Activated CD8-positive, alpha-beta T cell treated with anti-CD3 and anti-CD28 coated beads for 36 hours (primary cell): ENCODE measurements at regions not wholly inside any gene's neighbourhood (a gene's known extent, or its start where the extent isn't known, plus 50 kb on each side); places are given as distances from the start of the nearest gene placed in this dataset.

ENCODE experiments used
- ATAC-seq: fragments of 200-7000 bp; cut with Tn5 transposase; one replicate; pipeline ENCODE4 v1.10.0; 2021; ENCODE audit warnings: mild to moderate bottlenecking, moderate library complexity
- CTCF ChIA-PET: fragments of 350-600 bp; sonication (Branson Sonifier 250); formaldehyde crosslinking; loops from one replicate; lab custom pipeline; 2021; ENCODE audit warnings: antibody characterized with exemption; lab: Charles Lee
- POLR2A ChIA-PET: fragments of 350-600 bp; sonication (Branson Sonifier 250); formaldehyde crosslinking; loops from one replicate; lab custom pipeline; 2021; ENCODE audit warnings: antibody characterized with exemption; lab: Charles Lee
- DNase-seq: peaks from one replicate; pipeline ENCODE4 v3.0.0-alpha.2; 2020
- H3K27ac Mint-ChIP-seq: one replicate; pipeline ENCODE4 v1.8.0; 2021; ENCODE audit warnings: mild to moderate bottlenecking, mixed read lengths
- H3K27me3 Mint-ChIP-seq: one replicate; pipeline ENCODE4 v1.8.0; 2021; ENCODE audit warnings: mixed read lengths
- H3K36me3 Mint-ChIP-seq: one replicate; pipeline ENCODE4 v1.8.0; 2021; ENCODE audit warnings: low read depth, mixed read lengths
- H3K4me1 Mint-ChIP-seq: one replicate; pipeline ENCODE4 v1.8.0; 2021; ENCODE audit warnings: low read depth, mixed read lengths
- H3K4me3 Mint-ChIP-seq: one replicate; pipeline ENCODE4 v1.8.0; 2021; ENCODE audit warnings: mild to moderate bottlenecking, moderate library complexity, mixed read lengths
- H3K9me3 Mint-ChIP-seq: one replicate; pipeline ENCODE4 v1.8.0; 2021; ENCODE audit warnings: mixed read lengths
- intact Hi-C: fragments of 100-400 bp; cut with micrococcal nuclease; formaldehyde crosslinking; loops from one replicate; pipeline ENCODE4 v1.10.0; 2022
- TF ChIP-seq, protein P1 (sequence below): fragments of 200-600 bp; IDR thresholded peaks from one replicate; pipeline ENCODE4 v1.8.0; 2022; ENCODE audit warnings: antibody characterized with exemption, mild to moderate bottlenecking

DNA sequence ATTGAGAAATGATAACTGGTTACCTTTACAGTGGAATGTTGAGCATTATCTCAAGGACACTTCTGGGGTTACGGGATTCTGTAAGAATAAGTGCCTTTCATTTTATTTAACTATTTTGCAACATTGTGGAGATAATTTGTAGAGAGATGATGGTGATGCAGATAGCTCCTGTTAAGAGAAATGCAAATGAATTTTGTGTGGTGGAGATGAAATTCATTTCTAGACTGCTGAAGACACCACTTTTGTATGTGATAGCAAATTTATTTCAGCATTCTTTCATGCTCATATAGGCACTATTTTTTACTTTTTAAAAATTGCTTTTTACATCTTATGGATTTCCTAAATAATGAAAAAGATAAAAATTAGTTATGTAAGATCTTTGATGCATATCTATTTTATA is 463.3 kb upstream of the CBLB start:
- no peak for DNase-seq
- H3K9me3 Mint-ChIP-seq: peaks cover 6% of the 10 kb centered on the region
- TF ChIP-seq, protein P1, sequence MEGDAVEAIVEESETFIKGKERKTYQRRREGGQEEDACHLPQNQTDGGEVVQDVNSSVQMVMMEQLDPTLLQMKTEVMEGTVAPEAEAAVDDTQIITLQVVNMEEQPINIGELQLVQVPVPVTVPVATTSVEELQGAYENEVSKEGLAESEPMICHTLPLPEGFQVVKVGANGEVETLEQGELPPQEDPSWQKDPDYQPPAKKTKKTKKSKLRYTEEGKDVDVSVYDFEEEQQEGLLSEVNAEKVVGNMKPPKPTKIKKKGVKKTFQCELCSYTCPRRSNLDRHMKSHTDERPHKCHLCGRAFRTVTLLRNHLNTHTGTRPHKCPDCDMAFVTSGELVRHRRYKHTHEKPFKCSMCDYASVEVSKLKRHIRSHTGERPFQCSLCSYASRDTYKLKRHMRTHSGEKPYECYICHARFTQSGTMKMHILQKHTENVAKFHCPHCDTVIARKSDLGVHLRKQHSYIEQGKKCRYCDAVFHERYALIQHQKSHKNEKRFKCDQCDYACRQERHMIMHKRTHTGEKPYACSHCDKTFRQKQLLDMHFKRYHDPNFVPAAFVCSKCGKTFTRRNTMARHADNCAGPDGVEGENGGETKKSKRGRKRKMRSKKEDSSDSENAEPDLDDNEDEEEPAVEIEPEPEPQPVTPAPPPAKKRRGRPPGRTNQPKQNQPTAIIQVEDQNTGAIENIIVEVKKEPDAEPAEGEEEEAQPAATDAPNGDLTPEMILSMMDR: no peak
- no peak overlapping the region for H3K4me3 Mint-ChIP-seq
- ChIA-PET CTCF (interaction anchor here (0.7 to 1.5 kb wide), 3 partner anchors 8 to 495 kb away, joined by 3 to 4 read pairs (median 3); no protein-coding TSS in a partner anchor), POLR2A (interaction anchor here (0.5 kb wide), 1 partner anchor 274 kb away, joined by 3 read pairs; no protein-coding TSS in a partner anchor)
- ATAC-seq: no peak
- intact Hi-C loops: loop anchor here (2.0 to 10.0 kb wide), 9 partner anchors 100 to 647 kb away; partner anchors contain the start of gene CBLB
- H3K36me3 Mint-ChIP-seq: peaks cover 11% of the 10 kb centered on the region
- peaks cover 73% of the 10 kb centered on the region for H3K4me1 Mint-ChIP-seq
- H3K27ac Mint-ChIP-seq: peak overlapping the region; percentile 39
- no peaks in the 10 kb centered on the region for H3K27me3 Mint-ChIP-seq

DNA sequence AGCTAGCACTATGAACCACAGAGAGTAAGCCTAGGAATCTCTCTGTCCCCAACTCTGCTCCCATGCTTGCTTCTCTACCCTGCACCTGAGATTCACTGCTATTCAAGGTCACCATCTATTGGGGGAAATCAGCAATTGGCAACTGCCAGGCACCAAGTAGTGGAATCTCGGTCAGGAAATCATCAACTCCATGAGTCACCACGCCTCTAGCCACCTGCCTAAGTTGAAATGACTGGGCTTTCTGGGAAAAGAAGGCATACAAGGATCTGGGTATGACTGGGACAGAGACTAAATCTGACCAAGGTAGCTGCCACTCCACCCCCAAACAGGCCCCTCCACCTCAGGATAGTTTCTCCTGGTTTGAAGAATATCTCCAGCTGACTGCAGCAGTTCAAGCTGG is 464.1 kb upstream of the CBLB start:
- TF ChIP-seq, protein P1: no peak
- Mint-ChIP-seq H3K4me3 (no peak overlapping the region), H3K27ac (peak overlapping the region; percentile 98), H3K4me1 (peaks cover 70% of the 10 kb centered on the region), H3K36me3 (peaks cover 16% of the 10 kb centered on the region), H3K27me3 (no peaks in the 10 kb centered on the region), H3K9me3 (peaks cover 7% of the 10 kb centered on the region)
- POLR2A ChIA-PET: interaction anchor here (0.6 to 0.9 kb wide), 4 partner anchors 23 to 510 kb away, joined by 3 to 6 read pairs (median 4); no protein-coding TSS in a partner anchor
- ATAC-seq (peak; percentile 52), DNase-seq (peak; percentile 78)
- CTCF ChIA-PET: interaction anchor here (0.6 to 1.6 kb wide), 6 partner anchors 9 to 495 kb away, joined by 3 to 6 read pairs (median 3); no protein-coding TSS in a partner anchor
- intact Hi-C loops: loop anchor here (2.0 to 10.0 kb wide), 9 partner anchors 101 to 648 kb away; partner anchors contain the start of gene CBLB

DNA sequence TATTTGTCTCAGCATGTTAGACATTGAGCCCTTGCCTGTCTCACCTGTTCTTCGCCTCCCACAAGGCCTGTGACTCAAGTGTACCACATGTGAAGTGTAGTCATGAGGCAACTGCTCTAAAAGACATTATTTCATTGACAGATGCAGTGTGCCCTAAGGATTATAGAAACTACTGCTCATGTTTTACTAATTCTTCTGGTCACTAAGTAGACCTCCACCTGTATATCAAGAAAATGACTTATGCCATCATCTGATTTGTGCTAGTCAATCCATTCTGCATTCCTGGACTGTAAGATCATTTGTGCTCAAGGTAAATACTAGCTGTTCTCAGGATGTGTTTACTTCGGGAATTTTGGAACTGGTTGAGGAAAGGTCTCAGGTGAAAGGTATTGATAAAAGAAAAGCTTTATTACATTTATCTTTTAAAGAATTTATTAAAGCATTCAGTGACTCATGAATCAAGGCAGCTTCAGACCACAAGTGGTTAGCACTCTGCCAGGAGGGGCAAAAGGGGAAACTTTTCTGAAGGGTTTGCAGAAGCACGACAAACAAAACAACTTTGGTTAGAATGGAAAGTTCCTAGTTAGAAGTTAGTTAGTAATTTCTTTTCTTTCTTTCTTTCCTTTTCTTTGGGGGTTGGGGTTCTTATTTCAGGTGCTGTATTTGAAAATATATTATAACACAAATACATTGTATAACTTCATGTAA is 465.3 kb upstream of the CBLB start:
- Mint-ChIP-seq H3K9me3 (peaks cover 7% of the 10 kb centered on the region), H3K4me3 (peak overlapping the region; percentile 73), H3K27me3 (no peaks in the 10 kb centered on the region), H3K36me3 (peaks cover 19% of the 10 kb centered on the region), H3K27ac (peak overlapping the region; percentile 98), H3K4me1 (peaks cover 81% of the 10 kb centered on the region)
- CTCF ChIA-PET: interaction anchor here (0.8 to 2.1 kb wide), 4 partner anchors 11 to 275 kb away, joined by 3 to 6 read pairs (median 4); no protein-coding TSS in a partner anchor
- ATAC-seq (peak; percentile 76), DNase-seq (peak; percentile 86)
- intact Hi-C loops: loop anchor here (2.0 to 10.0 kb wide), 10 partner anchors 91 to 649 kb away; partner anchors contain the start of gene CBLB
- POLR2A ChIA-PET: interaction anchor here (1.2 kb wide), 1 partner anchor 506 kb away, joined by 4 read pairs; no protein-coding TSS in a partner anchor
- TF ChIP-seq, protein P1: no peak

DNA sequence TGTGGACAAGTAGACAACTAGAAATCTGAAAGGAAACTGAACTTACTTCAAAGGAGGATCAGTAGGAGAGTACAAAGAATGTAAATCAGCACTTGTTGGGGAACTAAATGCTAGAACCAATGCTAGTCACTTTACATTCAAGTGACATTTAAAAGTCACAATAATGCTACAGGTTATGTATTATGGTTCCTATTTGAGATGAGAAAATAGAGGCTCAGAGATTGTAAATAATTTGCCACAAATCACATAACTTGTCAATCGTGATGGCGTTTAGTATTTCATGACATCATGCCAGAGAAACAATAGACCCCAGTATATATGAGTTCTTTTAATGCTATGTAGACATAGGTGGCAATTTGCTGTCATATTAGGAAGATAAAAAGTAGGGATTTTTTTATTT is 467.8 kb upstream of the CBLB start:
- DNase-seq (no peak), ATAC-seq (no peak)
- Mint-ChIP-seq H3K4me3 (no peak overlapping the region), H3K27me3 (no peaks in the 10 kb centered on the region), H3K27ac (peak overlapping the region; percentile 98), H3K36me3 (peaks cover 19% of the 10 kb centered on the region), H3K4me1 (peaks cover 75% of the 10 kb centered on the region), H3K9me3 (peaks cover 9% of the 10 kb centered on the region)
- TF ChIP-seq, protein P1: no peak
- CTCF ChIA-PET: no interaction called here
- POLR2A ChIA-PET: no interaction called here
- intact Hi-C loops: loop anchor here (10.0 kb wide), 3 partner anchors 212 to 652 kb away; no protein-coding TSS in a partner anchor
